ENCODE measurements at regions not wholly inside any gene's neighbourhood (a gene's known extent, or its start where the extent isn't known, plus 50 kb on each side); places are given as distances from the start of the nearest gene placed in this dataset.
"Not testable (repeated sequence)": the region's sequence is repeated elsewhere in the genome, so short reads cannot be mapped to it uniquely, and the experiment has no call there.

DNA sequence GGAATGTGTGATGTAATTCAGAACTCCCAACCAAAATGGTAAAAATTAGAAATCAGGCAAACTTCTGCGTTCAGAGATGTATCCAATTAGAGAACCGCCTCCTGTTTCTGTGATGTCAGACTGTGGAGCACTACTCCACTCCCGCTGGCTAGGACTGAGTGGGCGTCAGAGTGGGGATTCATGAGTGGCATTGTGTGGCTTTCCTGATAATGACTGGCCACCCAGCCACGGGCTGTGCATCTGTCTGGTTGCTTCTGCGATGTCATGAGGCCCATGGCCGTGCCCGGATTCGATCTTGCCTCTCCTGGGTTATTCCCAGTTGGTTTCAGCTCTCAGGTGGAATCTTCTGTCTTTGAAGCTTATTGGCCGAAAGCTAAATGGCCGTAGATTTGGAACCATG lies 87.1 kb upstream of the KCNA1 start:
- DNase-seq, result no peak

DNA sequence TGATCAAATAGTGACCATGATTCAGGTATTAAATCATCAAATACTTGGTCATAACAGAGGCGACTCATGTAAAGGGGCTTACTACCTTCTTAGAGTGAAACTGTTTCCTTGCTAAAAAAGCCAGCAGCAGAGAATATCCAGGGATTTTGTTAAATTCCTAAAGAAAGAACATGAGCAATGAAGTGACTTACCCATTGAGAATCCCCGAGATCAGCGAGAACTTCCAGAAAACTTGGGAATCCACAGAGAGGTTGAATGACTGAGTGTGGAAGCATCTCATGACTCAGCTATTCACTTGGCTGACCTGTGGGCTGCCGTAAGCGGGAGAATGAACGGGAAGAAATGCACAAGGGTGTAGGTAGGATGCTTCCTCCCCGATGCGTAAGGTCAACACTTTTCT lies 85.3 kb upstream of the KCNA1 start:
- no peak for DNase-seq

DNA sequence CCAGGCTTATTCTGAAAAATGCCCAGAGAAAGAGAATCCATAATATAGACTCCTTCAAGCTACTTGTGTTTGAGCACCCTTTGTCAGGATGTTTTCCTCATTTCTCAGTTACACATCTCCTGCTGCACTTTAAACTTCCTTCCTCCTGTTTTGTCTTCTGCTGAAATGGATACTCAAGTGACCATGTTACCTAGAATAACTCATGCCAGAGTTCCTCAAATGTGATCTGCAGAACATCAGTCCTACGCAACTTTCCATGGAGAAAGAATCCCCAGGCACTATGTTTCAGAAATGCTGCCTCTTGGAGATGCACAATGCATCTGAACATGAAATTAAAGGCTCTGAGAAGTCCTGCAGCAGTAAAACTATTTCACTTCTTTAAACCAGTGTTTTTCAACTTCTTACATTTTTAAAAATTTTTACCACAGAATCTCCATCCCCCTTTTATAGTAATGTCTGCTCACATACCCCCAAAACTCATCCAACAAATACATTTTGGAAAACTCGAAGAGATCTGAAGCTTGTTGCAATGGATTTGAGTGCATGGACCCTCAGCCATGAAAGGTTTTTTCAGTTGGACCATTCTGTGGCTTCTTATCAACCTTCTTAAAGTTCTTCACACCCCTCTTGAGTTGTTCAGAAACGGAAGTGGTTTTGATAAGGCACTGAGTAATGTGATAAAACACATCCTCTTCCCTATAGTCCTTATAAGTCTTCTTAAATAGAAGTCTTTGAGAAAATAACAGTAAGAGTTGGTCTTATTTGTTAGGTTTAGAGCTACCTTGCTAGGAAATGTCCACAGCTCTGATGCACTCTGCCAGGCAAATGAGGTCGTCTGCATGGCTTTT lies 84.5 kb upstream of the KCNA1 start:
- no peak for DNase-seq

DNA sequence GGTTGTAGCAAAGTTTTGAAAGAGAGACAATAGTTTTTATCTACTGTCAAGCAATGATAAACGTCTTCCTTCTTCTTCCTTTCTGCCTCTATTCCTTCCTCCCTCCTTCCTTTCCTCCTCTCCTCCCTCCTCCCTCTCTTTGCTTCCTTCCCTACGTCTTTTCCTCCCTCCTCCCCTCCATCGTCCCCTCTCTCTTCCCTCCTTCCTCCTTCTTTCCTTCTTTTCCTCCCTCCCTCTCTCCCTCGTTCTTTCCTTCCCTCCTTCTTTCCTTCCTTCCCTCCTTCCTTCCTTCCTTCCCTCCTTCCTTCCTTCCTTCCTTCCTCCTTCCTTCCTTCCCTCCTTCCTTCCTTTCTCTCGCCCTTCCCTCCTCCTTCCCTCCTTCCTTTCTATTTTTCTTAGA lies 82.8 kb upstream of the KCNA1 start:
- DNase-seq, result no peak

DNA sequence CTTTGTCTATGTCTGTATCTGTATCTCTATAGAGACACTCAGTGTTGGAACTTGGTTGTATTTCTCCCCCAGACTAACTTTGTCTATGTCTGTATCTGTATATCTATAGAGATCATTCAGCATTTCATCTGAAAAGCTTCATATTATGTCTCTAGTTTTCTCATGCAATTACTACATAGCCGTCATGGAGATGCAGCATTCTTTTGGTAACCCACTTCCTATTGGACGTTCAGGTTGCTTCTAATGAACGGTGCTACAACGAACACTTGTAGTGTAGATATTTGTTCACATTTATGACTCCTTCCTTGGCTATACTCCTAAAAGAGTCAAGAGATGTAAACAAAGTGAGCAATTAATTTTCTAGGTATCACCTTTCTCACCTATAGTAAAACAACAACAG lies 81.5 kb upstream of the KCNA1 start:
- no peak for DNase-seq

DNA sequence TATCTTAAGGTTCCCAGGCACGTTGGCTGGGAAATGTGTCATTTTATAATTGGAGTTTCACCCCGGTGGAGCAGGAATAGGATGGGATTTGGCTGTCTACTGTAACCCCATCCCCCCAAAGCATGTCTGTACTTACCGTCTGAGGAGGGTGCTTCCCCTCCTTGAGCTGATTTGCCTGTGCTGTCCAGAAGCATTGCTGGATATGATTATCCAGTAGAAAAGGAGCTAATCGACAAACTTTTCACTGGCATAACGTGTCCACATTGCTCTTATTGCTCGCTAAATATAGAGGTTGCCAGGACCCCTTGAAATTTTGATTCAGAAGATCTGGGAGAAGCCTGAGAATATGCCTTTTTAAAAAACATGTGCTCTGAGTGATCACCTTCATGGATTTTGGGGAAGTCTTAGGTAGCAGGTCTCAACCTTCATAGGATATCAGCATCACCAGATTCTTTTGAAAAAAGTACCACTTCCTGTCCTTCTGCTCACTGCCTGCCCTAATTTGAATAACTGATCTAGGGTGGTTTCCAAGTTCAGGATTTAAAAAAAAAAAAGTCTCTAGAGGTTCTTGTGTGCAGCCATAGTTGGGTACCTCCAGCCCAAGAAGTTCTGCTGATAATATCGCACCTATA lies 80.4 kb upstream of the KCNA1 start:
- no peak for DNase-seq

DNA sequence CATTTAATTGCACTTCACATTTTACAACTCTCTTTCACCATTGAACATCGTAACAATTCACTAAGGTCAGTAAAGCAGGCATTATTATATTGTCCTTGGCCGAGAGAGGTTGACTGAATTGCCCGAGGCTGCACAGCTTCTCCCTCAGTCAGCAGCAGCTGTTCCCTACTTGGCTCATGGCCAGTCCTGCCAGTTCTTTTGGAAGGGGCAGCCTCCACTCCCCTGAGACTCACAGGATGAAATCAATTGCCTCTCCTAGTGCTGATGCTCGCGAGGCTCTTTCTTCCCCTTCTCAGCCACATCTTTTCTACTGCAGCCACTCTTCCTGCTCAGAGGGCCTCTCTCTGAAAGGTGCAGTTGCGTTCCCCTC lies 79.9 kb upstream of the KCNA1 start:
- DNase-seq, result no peak

DNA sequence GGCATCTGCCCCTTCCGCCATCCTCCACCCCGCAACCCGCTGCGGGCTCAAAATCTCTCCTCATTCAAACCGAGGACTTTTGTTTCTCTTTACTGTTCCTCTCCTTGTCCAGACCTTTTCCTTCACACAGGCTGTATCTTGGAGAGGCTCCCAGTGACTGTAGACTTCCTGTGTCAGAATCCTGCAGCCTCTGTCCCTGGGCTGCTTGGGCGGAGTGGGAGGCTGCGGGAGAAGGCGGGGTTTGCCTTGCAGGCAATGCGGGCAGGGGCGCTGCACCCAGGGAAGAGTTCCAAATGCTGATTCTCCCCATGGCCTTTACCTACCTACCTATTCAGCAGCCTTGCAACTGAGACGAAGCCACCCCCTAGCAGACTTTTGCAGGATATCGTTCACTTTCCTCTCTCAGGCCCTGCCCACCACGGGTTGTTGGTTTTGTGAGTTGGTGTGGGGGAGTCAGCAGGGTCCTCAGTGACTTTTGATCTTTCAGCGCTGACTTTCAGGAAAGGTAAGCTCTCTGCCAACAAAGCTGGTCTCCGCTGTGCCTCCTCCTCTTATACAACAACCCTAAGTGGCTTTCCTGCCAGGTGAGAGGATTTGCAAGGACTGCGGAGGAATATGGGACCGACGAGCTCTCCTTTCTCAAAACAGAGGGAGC lies 79.0 kb upstream of the KCNA1 start:
- no peak for DNase-seq

DNA sequence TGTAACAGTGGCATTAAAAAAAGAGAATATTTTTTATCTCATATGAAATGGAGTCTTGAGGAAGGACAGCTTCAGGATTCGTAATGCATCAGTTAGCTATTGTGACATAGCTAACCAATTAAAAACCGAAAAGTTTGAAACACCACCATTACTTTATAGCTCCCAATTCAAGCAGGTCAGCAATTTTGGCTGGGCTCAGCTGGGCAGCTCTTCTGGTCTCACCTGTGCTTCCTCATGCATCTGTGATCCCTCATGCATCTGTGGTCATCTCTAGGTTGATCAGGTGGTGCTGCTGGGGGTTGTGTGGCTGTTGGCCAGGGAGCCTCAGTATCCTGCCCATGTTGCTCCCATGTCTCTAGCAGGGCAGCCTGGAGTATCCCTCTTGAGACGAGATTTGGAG lies 76.7 kb upstream of the KCNA1 start:
- no peak for DNase-seq

DNA sequence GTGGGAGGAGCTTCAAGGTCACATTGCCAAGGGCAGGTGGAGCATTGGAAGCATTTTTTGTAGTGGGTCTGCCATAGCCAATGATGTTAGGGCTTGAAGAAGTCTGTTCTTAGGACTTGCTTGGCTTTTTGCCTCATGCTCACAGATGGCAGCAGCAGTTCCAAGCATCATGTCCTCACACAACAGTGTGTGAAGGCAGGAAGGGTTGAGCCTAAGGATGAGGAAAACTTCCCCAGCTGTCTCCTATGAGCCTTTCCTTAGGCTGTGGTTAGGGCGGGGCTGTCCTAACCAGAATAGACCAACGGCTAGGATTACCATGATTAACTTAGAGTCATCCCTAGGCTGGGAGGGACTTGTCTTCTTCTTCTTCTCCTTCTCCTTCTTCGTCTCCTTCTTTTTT lies 76.2 kb upstream of the KCNA1 start:
- DNase-seq, result no peak

DNA sequence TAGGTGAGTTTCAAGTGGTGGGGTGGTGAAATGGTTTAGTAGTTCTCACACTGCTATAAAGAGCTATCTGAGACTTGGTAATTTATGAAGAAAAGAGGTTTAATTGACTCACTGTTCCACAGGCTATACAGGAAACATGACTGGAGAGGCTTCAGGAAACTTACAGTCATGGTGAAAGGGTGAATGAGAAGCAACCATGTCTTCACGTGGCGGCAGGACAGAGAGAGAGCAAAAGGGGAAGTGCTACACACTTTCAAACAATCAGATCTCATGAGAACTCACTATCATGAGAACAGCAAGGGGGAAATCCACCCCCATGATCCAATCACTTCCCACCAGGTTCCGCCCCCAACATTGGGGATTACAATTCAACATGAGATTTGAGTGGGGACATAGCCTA lies 67.3 kb upstream of the KCNA1 start:
- not testable (repeated sequence) for DNase-seq

DNA sequence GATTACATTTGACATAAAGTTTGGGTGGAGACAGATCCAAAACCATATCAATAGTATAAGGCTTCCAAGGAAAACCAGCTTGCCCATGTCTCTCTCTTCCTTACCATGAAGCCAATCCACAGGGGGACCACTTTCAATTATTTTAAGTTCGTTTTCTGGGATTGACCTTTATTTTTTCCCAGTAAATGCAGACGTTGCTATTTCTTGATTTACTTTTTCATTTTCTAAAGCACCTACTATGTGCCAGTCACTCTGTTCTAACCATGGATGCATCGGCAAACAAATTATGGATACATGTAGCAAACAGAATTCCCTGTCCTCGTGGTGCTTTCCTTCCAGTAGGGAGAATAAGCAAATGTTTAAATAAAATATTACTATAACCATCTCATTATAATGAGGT lies 65.8 kb upstream of the KCNA1 start:
- DNase-seq, result no peak

DNA sequence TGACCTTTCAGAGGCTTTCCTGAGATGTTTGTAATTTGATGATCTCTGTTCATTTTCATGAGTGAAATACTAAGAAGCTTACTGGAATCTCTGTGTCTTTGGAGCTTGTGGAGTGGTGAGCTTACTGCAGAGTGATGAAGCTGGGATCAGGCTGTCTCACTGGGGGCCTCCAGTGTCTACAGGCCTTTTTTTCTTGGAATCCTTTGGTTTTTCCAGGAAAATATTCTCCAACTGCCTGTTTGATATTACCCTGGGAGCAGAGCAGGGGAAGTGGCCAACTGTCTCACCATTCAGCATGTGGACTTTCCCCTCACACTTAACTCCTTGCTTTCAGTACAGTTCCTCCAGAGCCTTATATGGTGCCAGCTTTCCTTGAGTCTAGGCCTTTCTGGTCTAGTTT lies 62.0 kb upstream of the KCNA1 start:
- no peak for DNase-seq

DNA sequence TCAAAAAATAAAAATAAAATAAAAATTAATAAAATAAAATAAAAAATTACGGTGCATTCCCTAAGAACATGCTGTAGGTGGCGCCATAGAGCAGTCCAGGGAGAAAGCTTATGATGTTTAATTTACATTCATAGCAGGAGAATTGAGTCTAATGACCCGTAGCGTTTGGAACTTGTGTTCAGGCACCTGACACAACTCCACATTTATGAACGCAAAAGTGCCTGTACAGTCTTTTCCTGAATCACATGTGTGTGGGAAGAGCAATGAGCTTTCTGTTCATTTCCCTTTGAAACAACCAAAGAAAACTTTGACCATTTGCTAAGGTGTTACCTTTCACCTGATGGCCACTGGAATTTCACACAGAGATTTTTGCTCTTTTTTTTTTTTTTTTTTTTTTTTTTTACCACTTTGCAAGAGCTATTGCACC lies 60.6 kb upstream of the KCNA1 start:
- DNase-seq, result no peak

DNA sequence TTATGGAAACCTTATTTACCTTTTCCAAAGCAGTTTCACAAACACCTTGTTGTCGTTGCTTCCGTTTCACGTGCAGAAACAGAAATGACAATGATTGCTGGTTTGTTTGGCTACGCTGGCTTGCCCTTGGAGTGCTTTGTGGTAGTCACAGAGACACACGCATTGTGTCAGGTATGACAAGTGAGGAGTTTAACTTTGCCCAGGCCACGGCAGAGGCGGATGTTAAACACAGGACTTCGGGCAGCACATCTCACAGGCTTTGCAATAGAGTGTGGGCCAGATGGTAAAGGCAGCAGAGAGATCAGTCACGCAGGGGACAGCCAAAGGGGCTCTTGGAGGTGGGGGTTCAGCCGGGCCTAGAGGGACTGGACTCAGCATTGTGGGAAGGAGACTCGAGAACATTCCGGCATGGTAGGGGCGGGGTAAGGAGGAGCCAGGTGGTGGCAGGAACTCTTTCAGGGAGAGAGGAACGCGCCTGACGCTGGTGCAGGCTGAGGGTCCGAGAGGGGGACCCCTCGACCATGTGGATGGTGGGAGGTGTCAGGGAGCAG lies 59.8 kb upstream of the KCNA1 start:
- no peak for DNase-seq

DNA sequence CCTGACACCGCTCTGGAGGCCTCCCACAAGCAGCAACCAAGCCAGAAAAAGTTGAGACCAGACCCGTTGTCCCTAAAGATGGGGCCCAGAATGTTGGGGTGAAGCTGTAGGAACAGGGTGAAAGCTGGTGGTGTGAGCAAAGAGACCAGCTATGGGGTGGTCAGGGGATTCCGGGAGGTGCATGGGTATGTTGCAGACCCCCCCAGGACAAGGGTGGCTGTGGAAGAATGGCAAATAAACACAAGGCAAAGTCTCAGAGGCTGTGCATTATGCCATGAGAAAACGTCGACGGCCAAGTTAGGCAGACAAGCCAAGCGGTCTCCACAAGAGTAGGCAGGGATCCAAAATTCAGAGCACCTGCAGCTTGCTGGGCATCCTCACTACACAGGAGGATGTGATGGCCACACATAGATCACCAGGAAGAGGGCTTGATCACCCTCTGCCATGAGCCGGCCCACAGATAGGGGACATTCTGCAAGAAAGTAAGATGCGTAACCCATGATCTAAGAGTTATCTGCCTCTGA lies 58.8 kb upstream of the KCNA1 start:
- no peak for DNase-seq

DNA sequence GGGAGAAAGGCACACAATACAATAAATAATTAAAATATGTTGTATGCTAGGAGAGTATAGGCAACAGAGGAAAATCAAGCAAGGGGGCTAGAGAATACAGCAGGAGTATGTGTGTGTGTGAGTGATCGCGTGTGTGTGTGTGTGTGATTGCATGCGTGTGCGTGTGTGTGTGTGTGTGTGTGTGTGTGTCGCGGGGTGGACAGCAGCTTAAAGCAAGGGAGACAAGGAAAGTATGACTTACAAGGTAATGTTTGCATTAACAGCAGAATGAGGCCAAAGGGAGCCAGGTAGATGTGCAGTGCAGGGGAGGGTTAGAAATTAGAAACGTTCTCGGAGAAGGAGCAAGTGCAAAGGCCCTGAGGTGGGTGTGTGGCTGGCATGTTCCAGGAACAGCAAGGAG lies 57.4 kb upstream of the KCNA1 start:
- DNase-seq, result no peak

DNA sequence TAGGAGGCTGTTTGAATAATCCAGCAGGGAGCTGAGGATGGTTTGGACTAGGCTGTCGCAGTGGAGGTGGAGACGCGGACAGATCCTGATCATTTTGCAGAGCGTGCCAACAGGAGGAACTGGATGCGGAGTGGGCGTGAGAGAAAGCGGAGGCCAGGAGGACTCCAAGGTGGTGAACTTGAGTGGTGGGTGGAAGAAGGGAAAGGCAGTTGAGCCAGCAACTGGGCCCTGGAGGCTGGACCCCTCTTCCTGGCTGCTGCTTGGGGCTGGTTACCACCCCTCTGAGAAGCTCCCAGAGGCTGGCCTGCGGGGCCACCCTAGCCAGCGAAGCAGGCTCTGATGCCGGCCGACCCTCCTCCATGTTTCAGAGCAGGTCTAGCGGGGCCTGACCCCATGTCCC lies 56.8 kb upstream of the KCNA1 start:
- no peak for DNase-seq

DNA sequence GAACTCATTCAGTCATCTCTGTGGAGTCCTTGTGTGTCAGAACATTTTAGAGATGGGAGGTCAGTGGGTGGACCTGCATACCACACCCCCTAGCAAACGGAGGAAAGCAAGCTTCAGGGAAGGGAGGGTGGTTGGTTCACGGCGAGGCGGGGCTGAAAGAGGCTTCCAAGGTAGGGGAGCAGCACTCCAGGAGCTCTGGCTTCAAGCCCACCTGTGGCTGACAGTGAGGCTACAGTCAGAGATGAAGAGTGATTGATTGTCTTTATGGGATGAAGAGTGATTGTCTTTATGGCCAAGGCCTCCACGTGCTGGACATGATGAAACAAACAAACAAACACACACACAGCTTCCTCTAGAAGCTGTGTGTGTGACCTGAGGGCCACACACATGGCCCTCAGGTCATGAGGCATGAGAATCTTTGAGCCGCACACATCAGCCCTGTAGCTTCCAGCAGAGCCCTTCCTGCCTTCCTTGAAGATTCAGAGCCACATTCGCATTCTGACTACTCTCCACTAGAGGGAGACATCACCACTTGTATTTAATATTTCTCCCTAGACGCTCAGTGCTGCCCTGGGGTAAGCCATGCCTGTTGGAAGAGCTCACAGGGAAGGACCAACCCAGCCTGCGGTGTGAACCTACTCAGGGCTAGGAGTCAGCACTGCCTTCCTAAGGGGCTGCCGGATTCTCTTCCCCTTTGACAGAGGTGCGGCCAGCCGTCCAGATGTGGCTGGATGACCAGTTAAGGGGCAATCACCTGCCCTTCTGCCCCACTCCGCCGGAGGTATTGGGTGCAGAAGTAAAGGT lies 54.4 kb upstream of the KCNA1 start:
- peak in 1 of 4 experiments; percentile 5 for DNase-seq

DNA sequence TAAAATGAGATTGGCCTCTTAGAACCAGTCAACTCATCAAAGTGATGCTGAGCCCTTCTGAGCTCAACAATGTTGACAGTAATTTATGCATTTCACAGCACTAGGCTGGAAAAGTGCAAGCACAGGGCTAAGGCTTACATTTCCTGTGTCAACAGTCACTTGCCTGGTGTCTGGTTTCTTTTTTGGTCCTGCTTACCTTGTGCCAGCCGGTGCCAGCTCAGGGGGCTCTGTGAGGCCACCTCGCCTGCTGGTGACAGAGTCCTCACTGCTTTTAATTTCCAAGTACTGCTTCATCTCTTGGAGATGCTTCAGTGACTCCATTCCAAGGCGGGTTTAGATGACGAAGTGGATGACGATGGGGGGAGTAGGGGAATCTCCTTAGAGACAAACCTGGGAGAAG lies 53.1 kb upstream of the KCNA1 start:
- no peak for DNase-seq

DNA sequence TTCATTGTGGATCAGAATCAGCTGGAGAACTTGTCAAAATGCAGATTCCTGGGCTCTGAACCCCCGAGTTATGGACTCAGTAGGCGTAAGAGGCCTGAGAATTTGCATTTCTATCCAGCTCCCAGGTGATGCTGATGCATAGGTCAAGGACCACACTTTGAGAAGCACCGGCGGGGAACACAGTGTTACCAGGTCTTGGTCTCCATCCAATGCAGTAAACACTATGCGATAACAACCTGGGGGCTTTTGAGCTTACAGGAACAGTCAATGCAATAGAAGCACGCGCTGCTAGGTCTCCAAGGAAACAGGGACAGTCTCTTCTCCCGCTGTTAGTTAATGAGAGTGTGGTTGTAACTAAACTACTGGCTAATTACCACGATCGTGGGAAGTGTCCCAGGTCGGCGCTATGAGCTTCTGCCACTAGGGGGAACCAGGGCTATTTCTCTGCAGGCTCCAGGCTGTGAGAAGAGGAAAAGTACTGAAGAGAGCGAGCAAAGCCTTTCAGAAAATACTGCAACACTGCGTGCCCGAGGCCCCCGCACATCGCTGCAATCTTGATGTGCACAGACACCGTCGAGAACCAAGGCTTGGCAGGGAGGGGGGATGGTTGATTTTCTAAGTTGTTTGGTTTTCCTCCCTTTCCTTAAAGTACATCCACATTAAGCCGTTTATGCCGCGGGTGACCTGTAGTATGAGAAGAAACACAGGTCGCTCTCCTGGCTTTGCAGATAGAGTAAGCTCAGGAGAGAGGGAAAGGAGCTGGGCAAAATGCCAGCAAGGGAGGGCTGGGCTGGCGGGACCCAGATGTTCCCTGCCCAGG lies 52.0 kb upstream of the KCNA1 start:
- DNase-seq, result peak; percentile 13 to 65 (median 57)

DNA sequence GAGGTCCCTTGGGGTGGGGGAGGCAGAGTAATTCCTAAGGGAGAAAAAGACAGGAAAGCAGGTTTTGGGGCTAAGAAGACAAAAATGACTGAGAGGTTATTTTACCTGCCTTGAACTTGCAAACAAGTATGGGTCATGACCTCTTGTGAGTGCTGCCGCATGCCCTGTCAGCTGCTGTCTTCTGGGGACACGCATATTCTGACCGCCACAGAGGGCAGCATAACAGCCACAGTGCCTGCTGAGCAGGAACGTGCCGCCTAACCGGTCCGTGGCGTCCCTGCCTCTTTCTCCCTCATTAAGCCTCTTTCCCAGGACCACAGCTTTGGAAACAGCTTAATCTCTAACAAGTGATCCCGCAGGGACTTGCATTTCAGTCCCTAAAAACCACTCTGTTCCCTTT lies 51.3 kb upstream of the KCNA1 start:
- no peak for DNase-seq
